COR-L47 (cell line): ENCODE measurements at regions not wholly inside any gene's neighbourhood (a gene's known extent, or its start where the extent isn't known, plus 50 kb on each side); places are given as distances from the start of the nearest gene placed in this dataset.

Experiments
- DNase-seq: peaks from one replicate; lab custom pipeline; 2025; lab: John Stamatoyannopoulos, UW

DNA sequence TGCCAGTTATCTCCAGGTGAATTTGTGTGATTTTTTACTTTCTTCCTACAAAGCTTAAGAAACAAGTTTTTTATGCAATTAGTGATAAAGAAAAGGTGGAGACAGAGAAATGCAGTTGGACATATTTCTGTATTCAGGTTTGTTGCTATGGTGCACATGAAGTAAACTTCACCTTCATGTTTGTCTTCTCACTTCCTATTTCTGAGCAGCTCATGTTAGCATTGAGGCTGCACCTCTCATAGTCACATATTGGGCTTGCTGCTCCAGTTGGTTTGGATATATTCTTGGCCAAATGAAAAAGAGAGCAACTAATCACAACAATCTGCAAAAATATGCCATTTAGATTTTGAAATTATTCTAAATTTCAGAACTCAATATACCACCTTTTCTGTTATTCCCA lies 475.6 kb upstream of the ZWINT start:
- DNase-seq, result no peak

GRCh38 chr10:56831681-56832080 lies 470.6 kb upstream of the ZWINT start:
- DNase-seq, result no peak

DNA sequence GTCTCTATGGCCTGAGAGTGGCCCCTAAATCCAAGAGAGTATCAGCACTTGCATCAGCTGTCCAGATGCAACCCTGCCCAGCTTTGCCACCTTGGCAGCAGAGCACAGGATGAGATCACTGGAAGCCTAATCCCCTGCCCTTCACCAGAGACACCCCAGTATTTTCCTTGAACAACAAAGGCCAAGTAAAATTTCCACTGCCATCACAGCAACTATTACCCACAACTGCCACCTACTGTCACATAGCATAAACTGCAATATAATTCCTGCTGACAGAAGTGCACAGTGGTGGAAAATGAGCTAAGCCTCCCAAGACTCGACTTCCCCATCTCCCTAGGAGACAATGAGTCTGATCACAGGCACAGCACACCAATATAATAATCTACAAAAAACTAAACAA lies 462.8 kb upstream of the ZWINT start:
- DNase-seq, result peak; percentile 10

DNA sequence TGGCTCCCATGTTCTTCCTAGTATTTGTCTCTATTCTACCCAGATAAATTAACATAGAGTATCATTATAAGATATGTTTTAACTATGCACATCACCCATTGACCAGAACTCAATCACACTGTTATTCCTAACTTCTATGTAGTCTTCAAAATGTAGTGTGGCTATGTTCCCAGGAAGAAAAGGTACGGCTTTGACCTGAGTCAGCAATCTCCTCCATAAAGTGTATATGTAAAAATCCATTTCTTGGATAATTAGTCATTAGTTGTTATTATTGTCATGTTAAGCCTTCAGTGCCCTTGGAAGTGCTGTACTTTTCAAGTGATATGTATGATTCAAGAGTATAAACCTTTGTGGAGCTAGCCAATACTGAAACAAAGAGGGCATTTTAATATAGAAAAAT lies 444.0 kb upstream of the ZWINT start:
- DNase-seq, result no peak

- no peak for DNase-seq
These were observed 424.2 kb upstream of the ZWINT start for GRCh38 chr10:56785292-56785691.

- DNase-seq, result no peak
These were observed 421.4 kb upstream of the ZWINT start for GRCh38 chr10:56782503-56782902.

DNA sequence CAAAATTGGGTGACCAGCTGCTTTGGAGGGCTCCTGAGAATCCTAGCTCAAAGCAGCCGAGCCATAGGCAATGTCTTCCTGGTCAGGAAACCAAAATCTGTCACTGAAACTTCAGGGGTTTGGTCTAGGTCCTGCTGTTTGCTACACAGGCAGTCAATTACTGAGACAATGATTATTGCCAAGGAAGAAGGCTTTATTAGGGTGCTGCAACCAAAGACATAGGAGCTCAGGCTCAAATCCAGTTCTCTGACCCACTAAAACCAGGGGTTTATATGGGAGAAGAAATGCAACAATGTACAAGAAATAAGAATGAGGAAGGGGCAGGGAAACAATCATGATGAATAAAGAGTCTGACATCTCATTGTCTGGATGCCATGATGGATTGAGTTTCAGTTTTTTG lies 410.3 kb upstream of the ZWINT start:
- no peak for DNase-seq

DNA sequence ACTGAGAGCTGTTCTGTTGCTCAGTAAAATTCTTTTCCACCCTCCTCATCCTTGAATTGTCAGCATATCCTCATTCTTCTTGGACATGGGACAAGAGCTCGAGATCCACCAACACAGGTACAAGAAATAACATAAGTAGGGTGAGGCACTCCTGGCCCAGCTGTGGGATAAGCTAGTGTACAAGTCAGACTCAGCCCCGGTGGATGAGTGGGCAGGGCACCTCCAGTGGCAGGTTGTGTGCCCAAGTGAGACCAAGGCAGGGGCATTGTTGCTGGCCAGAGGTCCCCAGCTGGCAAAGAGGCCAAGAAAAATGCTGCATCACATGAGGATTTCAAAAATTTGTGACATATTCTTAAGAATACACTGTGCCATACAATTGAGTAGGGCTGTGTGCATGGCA lies 402.0 kb upstream of the ZWINT start:
- DNase-seq, result no peak

- DNase-seq, result no peak
These were observed 384.4 kb upstream of the ZWINT start for GRCh38 chr10:56745490-56745889.

DNA sequence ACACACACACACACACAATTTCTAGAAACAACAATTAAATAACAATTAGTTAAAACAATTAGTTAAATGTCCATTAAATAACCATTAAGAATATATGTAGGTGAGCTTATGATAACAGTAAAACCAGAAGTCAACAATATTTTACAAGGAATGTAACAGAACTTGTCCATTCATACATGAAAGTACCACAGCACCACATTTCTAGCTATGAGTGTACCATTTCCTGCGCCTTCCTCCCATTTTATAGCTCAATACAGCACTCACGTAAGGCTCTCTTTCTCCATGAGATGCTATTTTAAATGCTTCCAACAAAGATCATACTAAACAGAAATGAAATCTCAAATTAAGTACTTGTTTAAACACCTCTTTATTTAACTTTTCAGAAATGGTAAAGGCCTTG lies 367.3 kb upstream of the ZWINT start:
- DNase-seq, result no peak

GRCh38 chr10:56722912-56723311 lies 361.9 kb upstream of the ZWINT start:
- no peak for DNase-seq

DNA sequence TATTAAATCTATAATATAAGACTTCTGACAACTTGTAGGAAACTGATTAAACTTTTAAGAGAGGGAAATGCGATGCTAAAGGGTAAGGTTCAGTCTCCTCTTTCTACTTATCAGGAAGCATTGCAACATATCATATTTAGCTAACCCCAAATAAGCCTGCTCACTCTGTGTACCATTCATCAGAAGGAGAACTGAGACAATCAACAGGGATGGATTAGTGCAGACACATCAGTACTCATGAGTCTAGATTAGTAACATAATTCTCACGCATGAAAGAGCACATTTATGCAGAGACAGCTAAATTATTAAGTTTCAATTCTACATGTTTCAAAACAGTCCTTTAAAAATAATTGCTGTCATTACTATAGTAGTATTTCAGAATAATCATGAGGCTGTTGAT lies 354.2 kb upstream of the ZWINT start:
- DNase-seq, result no peak

DNA sequence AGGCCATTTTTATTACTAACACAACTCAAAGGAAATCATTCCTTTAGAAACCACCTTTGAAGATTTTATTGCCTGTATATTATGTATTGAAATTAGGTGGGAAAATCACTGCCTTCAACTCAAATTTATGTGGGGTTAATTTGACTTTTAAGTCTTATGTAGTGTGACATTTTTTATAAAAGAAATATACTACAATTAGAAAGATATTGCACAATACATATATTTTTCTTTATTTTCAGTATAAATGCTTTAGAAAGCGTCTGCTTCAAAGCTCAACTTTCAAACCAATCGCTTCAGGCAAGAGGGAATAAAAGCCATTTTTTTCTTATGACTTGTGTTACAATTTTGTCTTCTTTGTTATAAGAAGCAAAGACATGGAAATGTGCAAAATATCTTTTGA lies 337.4 kb upstream of the ZWINT start:
- no peak for DNase-seq

- DNase-seq, result no peak
These were observed 318.5 kb upstream of the ZWINT start for GRCh38 chr10:56679578-56679977.

- no peak for DNase-seq
These were observed 301.8 kb upstream of the ZWINT start for GRCh38 chr10:56662765-56663447.

- DNase-seq, result no peak
These were observed 292.2 kb upstream of the ZWINT start for GRCh38 chr10:56653289-56653688.

DNA sequence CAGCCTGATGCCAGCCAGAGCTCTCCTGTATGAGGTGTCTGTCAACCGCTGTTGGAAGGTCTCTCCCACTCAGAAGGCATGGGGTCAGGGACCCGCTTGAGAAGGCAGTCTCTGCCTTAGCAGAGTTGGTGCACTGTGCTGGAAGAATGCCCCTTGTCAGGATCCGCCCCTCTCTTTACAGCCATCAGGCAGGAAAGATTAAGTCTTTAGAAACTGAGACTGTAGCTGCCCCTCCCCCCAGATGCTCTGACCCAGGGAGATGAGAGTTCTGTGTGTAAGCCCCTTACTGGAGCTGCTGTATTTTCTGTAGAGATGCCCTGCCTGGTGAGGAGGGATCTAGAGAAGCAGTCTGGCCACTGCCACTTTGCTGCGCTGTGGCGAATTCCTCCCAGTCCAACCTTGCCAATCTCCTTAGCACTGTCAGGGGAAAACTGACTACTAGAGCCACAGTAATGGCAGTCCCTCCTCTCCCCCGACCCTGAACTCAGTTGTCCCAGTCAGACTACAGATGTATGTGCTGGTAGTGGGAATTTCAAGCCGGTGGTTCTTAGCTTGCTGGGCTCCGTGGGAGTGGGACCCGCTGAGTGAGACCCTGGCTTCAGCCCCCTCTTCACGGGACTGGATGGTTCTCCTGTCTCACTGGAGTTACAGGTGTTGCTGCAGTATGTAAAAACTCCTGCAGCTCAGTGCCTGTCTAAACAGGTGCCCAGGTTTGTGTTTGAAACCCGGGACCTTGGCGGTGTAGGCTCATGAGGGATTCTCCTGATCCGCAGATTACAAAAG lies 285.5 kb upstream of the ZWINT start:
- DNase-seq, result no peak

GRCh38 chr10:56633876-56634452 lies 272.9 kb upstream of the ZWINT start:
- DNase-seq, result no peak

- DNase-seq, result no peak
These were observed 271.5 kb upstream of the ZWINT start for GRCh38 chr10:56632537-56632936.

DNA sequence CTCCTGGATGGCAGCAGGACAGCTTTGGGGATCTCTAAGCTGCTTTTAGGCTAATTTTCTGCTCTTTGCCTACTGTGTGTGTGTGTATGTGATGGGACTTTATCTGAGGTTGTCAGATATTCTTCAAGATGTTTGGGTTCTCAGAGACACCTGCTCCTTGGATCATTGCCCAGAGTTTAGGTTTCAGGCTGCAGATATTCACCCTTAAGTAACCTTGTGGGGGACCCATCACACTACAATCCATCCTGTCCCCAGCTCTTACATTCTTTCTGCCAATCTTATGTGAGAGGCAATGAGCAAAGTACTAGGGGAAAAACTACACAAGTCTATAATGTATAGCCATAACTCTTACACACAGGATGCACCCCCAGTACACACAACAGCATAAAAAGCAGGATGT lies 263.0 kb upstream of the ZWINT start:
- no peak for DNase-seq

DNA sequence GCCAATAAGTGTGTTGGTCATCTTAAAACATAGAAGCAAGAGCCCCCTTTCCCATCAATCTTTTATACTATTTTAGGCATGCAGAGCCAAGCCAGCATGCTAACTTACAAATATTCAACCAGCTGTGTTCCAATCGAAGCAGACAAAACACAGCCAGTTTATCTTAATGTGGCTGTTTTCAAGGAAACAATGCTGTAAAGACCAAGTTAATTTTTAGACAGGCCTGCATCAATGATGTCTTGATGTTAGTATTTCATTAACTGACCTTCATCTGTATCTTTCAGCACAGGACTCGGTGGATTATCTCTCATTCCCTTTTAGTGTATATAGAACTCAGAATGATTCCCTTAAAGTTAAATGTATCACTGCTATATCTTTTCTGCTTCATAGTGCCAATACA lies 262.0 kb upstream of the ZWINT start:
- no peak for DNase-seq

DNA sequence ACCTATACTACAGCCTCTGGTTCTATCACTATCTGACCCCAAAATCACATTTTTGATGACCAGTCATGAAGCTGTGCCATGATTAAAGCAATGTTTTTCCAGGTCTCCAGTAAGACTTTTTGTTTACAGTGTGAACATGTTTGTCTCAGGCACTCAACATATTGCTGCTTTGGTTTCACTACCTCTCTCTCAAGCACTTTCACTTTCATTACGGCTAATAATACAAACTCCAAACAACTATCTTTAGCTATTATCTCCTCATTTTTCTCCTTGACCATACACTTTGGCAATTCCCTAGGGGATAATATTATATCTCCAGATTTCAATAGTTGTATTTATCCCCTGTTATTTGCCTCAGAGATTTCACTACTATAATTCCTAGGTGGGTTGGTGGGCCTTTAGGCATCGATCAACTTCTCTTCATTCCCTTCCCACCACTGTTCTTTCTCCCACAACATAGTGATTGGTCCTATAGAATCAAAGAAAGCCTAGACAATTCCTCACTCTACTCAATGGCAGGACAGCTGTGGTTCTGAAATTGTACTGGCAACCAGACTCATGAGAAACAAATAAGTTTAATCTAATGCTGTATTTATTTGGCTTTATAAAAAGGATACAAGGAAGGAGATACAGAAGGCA lies 261.4 kb upstream of the ZWINT start:
- no peak for DNase-seq

DNA sequence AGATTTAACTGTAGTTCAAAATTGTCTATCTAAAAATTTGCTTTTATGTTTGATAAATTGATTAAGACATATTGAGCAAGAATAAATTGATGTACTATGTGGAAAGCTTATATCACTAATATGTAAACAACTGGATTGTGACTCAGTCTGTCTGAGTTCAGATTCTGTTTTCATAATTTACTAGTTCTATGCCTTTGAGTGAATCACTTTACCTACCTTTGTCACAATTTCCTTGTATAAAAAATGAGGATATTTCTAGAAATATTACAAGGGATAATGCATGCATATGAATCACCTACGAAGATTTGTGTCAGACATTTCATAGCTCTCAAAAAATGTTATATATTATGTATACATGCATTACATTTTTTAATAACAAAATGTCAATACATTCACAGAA lies 245.1 kb upstream of the ZWINT start:
- no peak for DNase-seq
